SK-N-SH treated with all-trans-retinoic acid at 6 μM for 48 hours (cell line): ENCODE measurements at regions not wholly inside any gene's neighbourhood (a gene's known extent, or its start where the extent isn't known, plus 50 kb on each side); places are given as distances from the start of the nearest gene placed in this dataset.

Experiments used
- ARNTL ChIP-seq: fragments of 450-650 bp; formaldehyde crosslinking; IDR thresholded peaks from 2 replicates; pipeline ENCODE4 v1.5.0; 2020; ENCODE audit warnings: low read depth, mild to moderate bottlenecking, moderate library complexity, borderline replicate concordance
- ESRRG ChIP-seq: fragments of 250-450 bp; sonication (Bioruptor Pico); IDR thresholded peaks from 2 replicates; pipeline ENCODE4 v1.6.1; 2021; ENCODE audit warnings: mild to moderate bottlenecking
- GLIS3 ChIP-seq: fragments of 250-450 bp; sonication (Bioruptor Pico); IDR thresholded peaks from 2 replicates; pipeline ENCODE4 v1.5.0; 2020; ENCODE audit warnings: mild to moderate bottlenecking, moderate library complexity
- PPARA ChIP-seq: fragments of 250-450 bp; sonication (Bioruptor Pico); IDR thresholded peaks from 2 replicates; pipeline ENCODE4 v1.5.0; 2020; ENCODE audit warnings: mild to moderate bottlenecking, borderline replicate concordance
- RARB ChIP-seq: fragments of 250-450 bp; sonication (Bioruptor Pico); IDR thresholded peaks from 2 replicates; pipeline ENCODE4 v1.8.0; 2021; ENCODE audit warnings: mild to moderate bottlenecking, moderate library complexity
- ZFP3 ChIP-seq: fragments of 250-450 bp; sonication (Bioruptor Pico); IDR thresholded peaks from 2 replicates; pipeline ENCODE4 v1.5.0; 2020; ENCODE audit warnings: mild to moderate bottlenecking, moderate library complexity
- ZNF565 ChIP-seq: fragments of 450-650 bp; formaldehyde crosslinking; conservative IDR thresholded peaks from 2 replicates; pipeline ENCODE4 v1.5.0; 2020; ENCODE audit warnings: low read depth, mild to moderate bottlenecking, moderate library complexity
- ZNF8 ChIP-seq: fragments of 450-650 bp; formaldehyde crosslinking; IDR thresholded peaks from 2 replicates; pipeline ENCODE4 v1.5.0; 2020; ENCODE audit warnings: mild to moderate bottlenecking, moderate library complexity
- TF ChIP-seq, protein P1 (sequence below): fragments of 250-450 bp; sonication (Bioruptor Pico); IDR thresholded peaks from 2 replicates; pipeline ENCODE4 v1.5.1; 2020; ENCODE audit warnings: low read depth, mild to moderate bottlenecking, moderate library complexity

DNA sequence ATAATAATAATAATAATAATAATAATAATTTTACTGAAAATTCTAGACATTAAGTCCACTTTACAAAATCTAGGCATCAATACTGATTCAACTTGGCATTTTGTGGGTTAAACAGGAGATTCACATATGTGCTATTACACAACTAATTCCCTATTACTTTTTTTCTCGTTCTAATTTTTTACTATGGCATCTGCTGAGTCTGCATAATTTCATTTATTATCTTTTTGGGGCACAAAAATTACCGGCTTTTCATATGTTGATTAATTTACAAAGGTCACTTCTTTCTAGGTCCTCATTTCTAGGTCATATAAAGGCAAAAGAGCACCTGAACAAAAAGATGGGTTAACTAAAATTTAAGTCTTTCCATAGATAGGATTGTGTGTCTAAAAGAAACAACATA lies 1357.8 kb upstream of the ADGRB3 start:
- TF ChIP-seq ZFP3 (CRISPR knock-in tag) (no peak), ESRRG (CRISPR knock-in tag) (no peak), ARNTL (CRISPR knock-in tag) (no peak), ZNF565 (CRISPR knock-in tag) (no peak), ZNF8 (CRISPR knock-in tag) (no peak), RARB (CRISPR knock-in tag) (no peak), PPARA (CRISPR knock-in tag) (no peak), GLIS3 (CRISPR knock-in tag) (no peak)
- TF ChIP-seq, protein P1, sequence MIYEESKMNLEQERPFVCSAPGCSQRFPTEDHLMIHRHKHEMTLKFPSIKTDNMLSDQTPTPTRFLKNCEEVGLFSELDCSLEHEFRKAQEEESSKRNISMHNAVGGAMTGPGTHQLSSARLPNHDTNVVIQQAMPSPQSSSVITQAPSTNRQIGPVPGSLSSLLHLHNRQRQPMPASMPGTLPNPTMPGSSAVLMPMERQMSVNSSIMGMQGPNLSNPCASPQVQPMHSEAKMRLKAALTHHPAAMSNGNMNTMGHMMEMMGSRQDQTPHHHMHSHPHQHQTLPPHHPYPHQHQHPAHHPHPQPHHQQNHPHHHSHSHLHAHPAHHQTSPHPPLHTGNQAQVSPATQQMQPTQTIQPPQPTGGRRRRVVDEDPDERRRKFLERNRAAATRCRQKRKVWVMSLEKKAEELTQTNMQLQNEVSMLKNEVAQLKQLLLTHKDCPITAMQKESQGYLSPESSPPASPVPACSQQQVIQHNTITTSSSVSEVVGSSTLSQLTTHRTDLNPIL (CRISPR knock-in tag): no peak
